MCF 10A (cell line): ENCODE measurements at regions not wholly inside any gene's neighbourhood (a gene's known extent, or its start where the extent isn't known, plus 50 kb on each side); places are given as distances from the start of the nearest gene placed in this dataset.
A peak's percentile ranks its signal among the peaks of the same experiment; 100 is the strongest.

ENCODE experiments used
- BruUV-seq: library from RNA; stranded (reverse); fragments of 400-500 nt; replicated peaks from 2 replicates; lab custom pipeline; 2021; lab: Mats Ljungman, UMichigan
- CTCF ChIA-PET: fragments of 300-600 bp; sonication (Branson Sonifier 250); formaldehyde crosslinking; extraction: SDS; loops from one replicate; lab custom pipeline; 2021; ENCODE audit warnings: antibody characterized with exemption, inconsistent platforms; lab: Yijun Ruan, JAX
- POLR2A ChIA-PET: fragments of 300-600, 350-650 bp; sonication (Branson Sonifier 250); formaldehyde crosslinking; extraction: SDS; loops from one replicate; lab custom pipeline; 2020; ENCODE audit warnings: antibody characterized with exemption, inconsistent platforms; lab: Yijun Ruan, JAX
- DNase-seq: peaks from one replicate; pipeline ENCODE4 v3.0.0-alpha.2; 2018; ENCODE audit not compliant: unreplicated experiment
- H3K27ac Mint-ChIP-seq: one replicate; pipeline ENCODE4 v1.8.0; 2022; ENCODE audit warnings: mild to moderate bottlenecking, low read depth, mixed read lengths; ENCODE audit not compliant: unreplicated experiment
- H3K27me3 Mint-ChIP-seq: one replicate; pipeline ENCODE4 v1.8.0; 2022; ENCODE audit warnings: mixed read lengths; ENCODE audit not compliant: insufficient read depth, unreplicated experiment
- H3K36me3 Mint-ChIP-seq: one replicate; pipeline ENCODE4 v1.8.0; 2022; ENCODE audit warnings: mild to moderate bottlenecking, moderate library complexity, mixed read lengths; ENCODE audit not compliant: insufficient read depth, unreplicated experiment
- H3K4me1 Mint-ChIP-seq: one replicate; pipeline ENCODE4 v1.8.0; 2022; ENCODE audit warnings: mixed read lengths; ENCODE audit not compliant: insufficient read depth, unreplicated experiment
- H3K4me3 Mint-ChIP-seq: one replicate; pipeline ENCODE4 v1.8.0; 2022; ENCODE audit warnings: mild to moderate bottlenecking, moderate library complexity, mixed read lengths; ENCODE audit not compliant: unreplicated experiment
- H3K9me3 Mint-ChIP-seq: one replicate; pipeline ENCODE4 v1.8.0; 2022; ENCODE audit warnings: mixed read lengths; ENCODE audit not compliant: unreplicated experiment
- intact Hi-C: fragments of 100-400 bp; cut with micrococcal nuclease; formaldehyde crosslinking; loops from 2 replicates; pipeline ENCODE4 v1.14.1; 2022
- TF ChIP-seq, protein P1 (sequence below): fragments of 200-600 bp; IDR thresholded peaks from one replicate; pipeline ENCODE4 v1.8.0; 2022; ENCODE audit warnings: antibody characterized with exemption, mild to moderate bottlenecking; ENCODE audit not compliant: unreplicated experiment

DNA sequence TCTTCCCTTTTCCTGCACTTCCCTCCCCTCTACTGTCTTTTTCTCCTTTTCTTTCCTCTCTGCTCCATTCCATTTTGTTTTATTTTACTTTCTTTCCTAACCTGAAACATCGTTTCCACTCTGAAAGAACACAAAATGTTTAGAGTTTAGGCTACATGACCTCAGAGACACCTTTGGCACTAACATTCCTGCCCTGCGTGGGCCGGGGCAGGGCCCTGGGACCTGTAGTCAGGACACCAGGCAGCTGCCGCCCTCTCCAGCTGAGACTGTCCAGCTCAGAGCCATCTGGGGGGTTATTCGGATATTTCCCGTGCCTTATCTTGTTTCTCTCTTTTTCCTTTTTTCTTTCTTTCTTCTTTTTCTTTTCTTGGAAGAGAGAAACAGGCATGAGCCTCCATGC, 58.3 kb upstream of the ERCC6L2 start:
- TF ChIP-seq, protein P1, sequence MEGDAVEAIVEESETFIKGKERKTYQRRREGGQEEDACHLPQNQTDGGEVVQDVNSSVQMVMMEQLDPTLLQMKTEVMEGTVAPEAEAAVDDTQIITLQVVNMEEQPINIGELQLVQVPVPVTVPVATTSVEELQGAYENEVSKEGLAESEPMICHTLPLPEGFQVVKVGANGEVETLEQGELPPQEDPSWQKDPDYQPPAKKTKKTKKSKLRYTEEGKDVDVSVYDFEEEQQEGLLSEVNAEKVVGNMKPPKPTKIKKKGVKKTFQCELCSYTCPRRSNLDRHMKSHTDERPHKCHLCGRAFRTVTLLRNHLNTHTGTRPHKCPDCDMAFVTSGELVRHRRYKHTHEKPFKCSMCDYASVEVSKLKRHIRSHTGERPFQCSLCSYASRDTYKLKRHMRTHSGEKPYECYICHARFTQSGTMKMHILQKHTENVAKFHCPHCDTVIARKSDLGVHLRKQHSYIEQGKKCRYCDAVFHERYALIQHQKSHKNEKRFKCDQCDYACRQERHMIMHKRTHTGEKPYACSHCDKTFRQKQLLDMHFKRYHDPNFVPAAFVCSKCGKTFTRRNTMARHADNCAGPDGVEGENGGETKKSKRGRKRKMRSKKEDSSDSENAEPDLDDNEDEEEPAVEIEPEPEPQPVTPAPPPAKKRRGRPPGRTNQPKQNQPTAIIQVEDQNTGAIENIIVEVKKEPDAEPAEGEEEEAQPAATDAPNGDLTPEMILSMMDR, result no peak
- DNase-seq, result no peak
- Mint-ChIP-seq H3K4me1 (peaks cover 19% of the 10 kb centered on the region), H3K36me3 (peaks cover 7% of the 10 kb centered on the region), H3K27me3 (no peaks in the 10 kb centered on the region), H3K4me3 (no peak overlapping the region), H3K27ac (no peak overlapping the region), H3K9me3 (no peaks in the 10 kb centered on the region)
- ChIA-PET POLR2A (no interaction called here), CTCF (no interaction called here)
- intact Hi-C loops, result no loop called here
- BruUV-seq, result no TSS peak

DNA sequence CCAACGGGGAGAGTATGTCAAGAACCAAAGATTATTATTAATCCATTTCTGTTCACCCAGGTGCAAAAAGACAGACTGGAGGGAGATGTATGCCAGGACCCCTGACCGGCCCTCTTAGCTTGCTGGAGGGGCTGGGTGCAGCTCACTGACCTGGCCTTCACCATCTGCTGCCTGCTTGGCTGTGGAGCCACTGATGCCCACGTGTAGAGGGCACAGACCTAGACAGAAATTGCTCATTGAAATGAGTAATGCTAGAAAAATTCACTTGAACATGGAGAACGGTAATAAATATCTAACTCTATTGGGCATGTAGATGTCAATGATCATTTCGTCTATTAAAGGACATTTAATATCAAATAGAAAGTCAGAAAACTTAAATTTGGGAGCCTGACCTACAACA, 58.8 kb upstream of the ERCC6L2 start:
- Mint-ChIP-seq H3K27ac (no peak overlapping the region), H3K36me3 (peaks cover 8% of the 10 kb centered on the region), H3K9me3 (no peaks in the 10 kb centered on the region), H3K4me3 (no peak overlapping the region), H3K4me1 (peaks cover 17% of the 10 kb centered on the region), H3K27me3 (no peaks in the 10 kb centered on the region)
- POLR2A ChIA-PET, result no interaction called here
- CTCF ChIA-PET, result no interaction called here
- peak; percentile 21 for DNase-seq
- intact Hi-C loops, result no loop called here
- no TSS peak for BruUV-seq
- TF ChIP-seq, protein P1, result no peak

DNA sequence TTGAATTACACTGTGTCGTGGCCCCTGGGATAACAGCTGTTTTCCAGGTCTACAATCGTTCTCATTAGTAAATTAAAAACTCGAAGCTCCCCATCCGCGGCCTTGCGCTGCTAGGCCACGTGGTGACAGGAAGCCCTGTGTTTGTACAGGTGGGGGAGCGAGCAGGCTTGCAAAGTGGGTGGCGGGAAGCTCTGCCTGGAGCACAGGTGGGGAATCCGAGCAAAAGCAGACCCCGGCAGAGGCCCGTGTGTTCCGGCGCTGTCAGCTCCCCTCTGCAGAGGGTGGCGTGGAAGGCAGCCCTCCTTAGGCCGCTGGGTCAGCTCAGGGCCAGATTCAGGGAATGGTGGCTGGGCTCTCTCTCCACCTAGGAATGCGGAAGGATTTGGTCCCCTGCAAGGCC, 59.5 kb upstream of the ERCC6L2 start:
- Mint-ChIP-seq H3K4me1 (peaks cover 17% of the 10 kb centered on the region), H3K27ac (no peak overlapping the region), H3K4me3 (no peak overlapping the region), H3K36me3 (peaks cover 8% of the 10 kb centered on the region), H3K9me3 (no peaks in the 10 kb centered on the region), H3K27me3 (no peaks in the 10 kb centered on the region)
- CTCF ChIA-PET, result no interaction called here
- no TSS peak for BruUV-seq
- DNase-seq, result no peak
- TF ChIP-seq, protein P1, result no peak
- intact Hi-C loops, result no loop called here
- POLR2A ChIA-PET, result no interaction called here

DNA sequence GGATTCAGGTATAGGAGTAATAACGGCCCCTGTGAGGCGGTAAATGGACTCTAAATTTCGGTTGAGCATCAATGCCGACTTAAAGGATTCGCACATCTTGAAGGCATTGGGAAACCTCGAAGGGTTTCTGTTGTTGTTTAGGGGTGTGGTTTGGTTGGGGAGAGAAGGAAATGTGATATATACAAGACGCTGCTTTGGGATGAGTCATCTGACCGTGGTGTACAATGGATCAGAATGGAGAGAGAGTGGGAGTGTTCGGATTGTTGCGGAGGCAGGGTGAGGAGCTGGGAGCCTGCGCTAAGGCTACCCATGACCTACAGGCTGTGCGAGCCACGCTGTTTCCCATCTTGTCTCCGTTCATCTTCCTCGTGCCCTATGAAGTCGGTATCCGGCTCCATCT, 60.4 kb upstream of the ERCC6L2 start:
- Mint-ChIP-seq H3K9me3 (no peaks in the 10 kb centered on the region), H3K4me1 (peaks cover 17% of the 10 kb centered on the region), H3K27ac (no peak overlapping the region), H3K27me3 (no peaks in the 10 kb centered on the region), H3K4me3 (no peak overlapping the region), H3K36me3 (peaks cover 8% of the 10 kb centered on the region)
- no TSS peak for BruUV-seq
- intact Hi-C loops, result no loop called here
- peak; percentile 93 for DNase-seq
- CTCF ChIA-PET, result interaction anchor here (0.6 kb wide), 1 partner anchor 44 kb away, joined by 3 read pairs; no protein-coding TSS in a partner anchor
- TF ChIP-seq, protein P1, result no peak
- POLR2A ChIA-PET, result no interaction called here
